Activated CD4-positive, alpha-beta T cell treated with anti-CD3 and anti-CD28 coated beads, Interleukin-10, Interleukin-2, amounts not matched to agents 100 ng/mL and 50 ng/mL, durations not matched to agents 16 hours and 8 hours (primary cell): ENCODE measurements at regions not wholly inside any gene's neighbourhood (a gene's known extent, or its start where the extent isn't known, plus 50 kb on each side); places are given as distances from the start of the nearest gene placed in this dataset.
"Not testable (repeated sequence)": the region's sequence is repeated elsewhere in the genome, so short reads cannot be mapped to it uniquely, and the experiment has no call there.

Experiments
- DNase-seq: peaks from one replicate; pipeline ENCODE4 v3.0.0-alpha.2; 2020

DNA sequence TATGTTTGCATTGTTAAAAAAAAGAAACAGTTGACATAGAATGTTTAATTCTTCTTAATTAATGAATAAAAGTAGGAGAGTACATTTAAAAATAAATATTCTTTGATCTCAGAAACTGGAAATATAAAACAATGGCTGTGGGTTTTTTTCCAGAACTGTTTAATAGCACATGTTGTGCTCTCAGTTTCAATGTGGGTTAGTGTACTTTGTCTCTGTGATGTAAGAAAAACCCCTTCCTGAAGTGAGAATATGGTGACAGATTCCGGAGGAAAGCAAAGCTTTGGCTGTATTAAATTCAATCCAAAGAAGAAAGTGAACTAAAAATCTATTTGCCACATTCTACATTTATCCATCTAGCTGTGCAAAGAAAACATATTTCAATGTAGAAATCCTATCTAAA lies 261.9 kb upstream of the ADGRL3 start:
- DNase-seq: no peak

- DNase-seq: no peak
Observed at GRCh38 chr4:60938621-60939020, 261.5 kb upstream of the ADGRL3 start.

DNA sequence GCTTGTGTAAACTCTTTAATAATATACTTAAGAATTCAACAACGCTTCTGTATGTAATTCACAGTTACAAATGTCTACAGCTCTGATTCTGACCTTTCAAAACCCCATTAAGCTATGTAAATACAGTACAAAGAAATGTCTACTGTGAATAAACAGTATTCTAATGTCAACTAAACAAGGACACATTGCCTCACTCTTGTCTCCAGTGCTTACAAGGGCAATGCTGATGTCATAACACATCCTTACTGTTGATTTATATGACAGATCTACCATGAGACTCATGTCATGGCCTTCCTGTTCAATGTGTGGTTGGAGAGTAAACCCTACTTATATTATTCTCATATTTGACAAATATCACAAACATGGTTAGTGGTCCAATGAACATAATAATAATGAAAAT lies 256.1 kb upstream of the ADGRL3 start:
- DNase-seq: no peak

- no peak for DNase-seq
Observed at GRCh38 chr4:60945641-60946040, 254.5 kb upstream of the ADGRL3 start.

GRCh38 chr4:60948008-60948407 lies 252.1 kb upstream of the ADGRL3 start:
- no peak for DNase-seq

GRCh38 chr4:60952921-60953320 lies 247.2 kb upstream of the ADGRL3 start:
- DNase-seq: no peak

- DNase-seq: no peak
Observed at GRCh38 chr4:60953826-60954225, 246.3 kb upstream of the ADGRL3 start.

- DNase-seq: no peak
Observed at GRCh38 chr4:60962286-60962685, 237.8 kb upstream of the ADGRL3 start.

GRCh38 chr4:60981534-60981933 lies 218.6 kb upstream of the ADGRL3 start:
- no peak for DNase-seq

DNA sequence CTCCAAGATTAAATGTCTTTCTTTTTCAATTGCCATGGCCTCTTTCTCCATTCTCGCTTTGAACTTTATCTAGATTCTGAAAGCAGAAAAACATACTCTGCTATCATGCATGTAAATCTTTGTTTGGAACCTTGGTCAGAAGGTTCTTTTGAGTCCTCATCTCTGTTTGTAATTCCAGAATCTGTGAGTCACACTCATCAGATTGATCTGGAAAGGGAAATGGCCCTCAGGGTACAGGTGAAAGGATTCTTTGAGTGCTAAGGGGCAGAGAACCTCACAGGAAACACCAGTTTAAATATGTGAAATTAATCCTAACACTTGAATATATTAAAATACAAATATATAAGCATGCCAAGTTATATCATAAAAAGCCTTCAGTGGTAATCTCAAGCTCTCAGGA lies 211.0 kb upstream of the ADGRL3 start:
- no peak for DNase-seq

DNA sequence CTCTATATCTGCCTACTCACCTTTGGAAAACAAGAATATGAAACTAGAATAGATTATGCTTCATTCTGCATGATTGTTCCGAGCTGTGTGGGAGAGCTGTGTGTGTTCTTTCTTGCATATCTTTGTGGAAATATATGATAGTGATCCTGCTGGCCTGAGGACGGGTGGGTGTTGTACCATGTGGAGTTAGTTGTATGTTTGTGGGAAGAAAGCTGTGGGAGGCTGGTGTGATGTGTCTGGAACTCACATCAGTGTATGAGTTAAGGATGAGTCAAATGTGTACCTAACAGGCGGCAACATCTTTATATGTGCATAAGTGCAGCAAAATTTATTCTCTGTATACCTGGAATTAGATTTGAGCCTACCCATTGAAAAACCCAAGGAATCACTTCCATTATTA lies 208.1 kb upstream of the ADGRL3 start:
- no peak for DNase-seq

DNA sequence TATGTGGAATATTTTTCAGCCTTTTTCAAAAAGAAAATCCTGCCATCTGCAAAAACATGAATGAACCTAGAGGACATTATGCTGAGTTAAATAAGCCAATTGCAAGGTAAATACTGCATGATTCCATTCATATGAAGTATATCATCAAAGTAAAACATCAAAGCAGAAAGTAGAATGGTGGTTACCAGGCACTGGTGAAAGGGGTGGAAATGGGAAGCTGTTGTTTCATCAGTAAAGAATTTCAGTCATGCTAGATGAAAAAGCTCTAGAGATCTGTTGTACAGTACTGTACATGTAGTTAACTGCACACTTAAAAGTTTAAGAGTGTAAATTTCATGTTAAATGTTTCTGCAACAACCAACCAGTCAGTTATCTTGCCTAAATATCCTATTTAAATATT lies 196.8 kb upstream of the ADGRL3 start:
- no peak for DNase-seq

GRCh38 chr4:61004651-61005170 lies 195.4 kb upstream of the ADGRL3 start:
- no peak for DNase-seq

DNA sequence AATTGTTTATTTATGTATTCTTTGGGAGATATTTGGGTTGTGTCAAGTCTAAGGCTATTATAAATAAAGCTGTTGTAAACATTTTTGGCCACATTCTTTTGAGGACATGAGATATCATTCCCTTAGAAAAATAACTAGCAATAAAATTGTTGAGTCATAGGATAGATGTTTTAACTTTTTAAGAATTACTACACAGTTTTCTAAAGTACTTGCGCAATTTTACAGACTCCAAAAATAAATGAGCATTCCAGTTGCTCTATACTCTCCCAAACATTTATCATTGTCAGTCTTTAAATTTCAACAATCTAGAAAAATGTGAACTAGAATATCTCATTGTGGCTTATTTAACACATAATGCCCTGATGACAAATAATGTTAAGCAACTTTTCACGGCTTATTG lies 189.1 kb upstream of the ADGRL3 start:
- no peak for DNase-seq

- DNase-seq: not testable (repeated sequence)
Observed at GRCh38 chr4:61011936-61012335, 188.2 kb upstream of the ADGRL3 start.

GRCh38 chr4:61024610-61025009 lies 175.5 kb upstream of the ADGRL3 start:
- no peak for DNase-seq

- DNase-seq: no peak
Observed at GRCh38 chr4:61027939-61028338, 172.2 kb upstream of the ADGRL3 start.

DNA sequence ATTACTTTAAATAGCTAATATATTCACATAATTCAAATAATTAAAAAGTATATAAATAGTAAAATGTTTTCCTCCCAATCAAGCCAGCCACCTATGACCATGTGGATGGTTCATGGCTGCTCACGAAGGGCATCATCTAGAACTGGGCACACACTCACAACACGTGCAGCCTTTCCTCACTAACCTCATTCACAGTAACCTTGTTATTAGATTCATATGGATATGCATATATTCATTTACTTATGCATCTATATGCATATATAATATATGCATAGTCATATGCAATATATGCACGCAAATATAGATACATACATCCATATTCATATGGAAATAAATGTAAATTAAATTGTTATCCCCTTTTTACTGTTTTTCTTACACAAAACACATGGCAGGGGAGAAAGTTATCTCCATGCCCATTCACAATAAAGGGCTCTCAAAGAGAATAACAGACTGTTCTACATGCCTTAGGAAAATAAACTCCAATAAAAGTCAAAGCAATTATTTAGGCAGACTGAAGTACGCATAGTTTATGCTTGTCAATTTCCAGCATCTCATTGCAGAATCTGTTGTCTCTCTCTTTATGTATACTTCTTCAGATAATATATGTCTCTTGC lies 163.9 kb upstream of the ADGRL3 start:
- DNase-seq: no peak

GRCh38 chr4:61041527-61041926 lies 158.6 kb upstream of the ADGRL3 start:
- no peak for DNase-seq

DNA sequence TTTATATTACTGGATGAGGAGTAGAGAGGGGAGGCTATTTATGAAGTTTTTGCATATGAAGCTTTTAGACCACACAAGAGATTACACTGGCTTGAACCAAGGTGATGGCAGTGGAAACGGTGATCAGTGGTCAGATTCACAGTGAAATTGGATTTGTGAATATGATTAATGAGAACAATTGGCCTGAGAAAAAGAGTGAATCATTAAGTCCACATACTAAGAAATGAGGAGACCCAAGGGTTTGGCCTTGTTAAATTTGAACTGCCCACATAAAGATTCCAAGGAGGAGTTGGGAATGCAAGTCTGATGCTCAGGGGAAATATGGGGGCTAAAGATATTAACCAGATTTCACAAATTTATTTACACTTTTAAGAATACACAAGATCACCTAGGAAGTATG lies 155.3 kb upstream of the ADGRL3 start:
- no peak for DNase-seq

DNA sequence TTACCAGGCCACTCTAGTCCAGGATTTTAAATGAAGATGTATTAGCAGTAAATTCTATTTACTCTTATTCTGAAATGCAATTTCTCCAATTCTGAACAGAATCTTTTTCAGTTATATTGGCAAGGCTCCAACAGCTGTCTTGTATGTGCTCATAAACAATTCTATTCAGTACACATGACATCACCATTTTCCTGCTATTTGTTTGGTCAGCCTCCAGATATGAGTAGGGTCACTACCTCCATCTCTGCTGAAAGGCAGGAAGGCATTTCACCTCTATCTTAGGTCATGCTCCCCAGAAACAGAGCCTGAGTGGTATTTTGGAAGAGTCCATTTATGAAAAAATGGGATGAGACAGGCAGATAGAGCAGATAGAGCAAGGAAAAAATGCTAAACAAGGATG lies 151.1 kb upstream of the ADGRL3 start:
- no peak for DNase-seq

DNA sequence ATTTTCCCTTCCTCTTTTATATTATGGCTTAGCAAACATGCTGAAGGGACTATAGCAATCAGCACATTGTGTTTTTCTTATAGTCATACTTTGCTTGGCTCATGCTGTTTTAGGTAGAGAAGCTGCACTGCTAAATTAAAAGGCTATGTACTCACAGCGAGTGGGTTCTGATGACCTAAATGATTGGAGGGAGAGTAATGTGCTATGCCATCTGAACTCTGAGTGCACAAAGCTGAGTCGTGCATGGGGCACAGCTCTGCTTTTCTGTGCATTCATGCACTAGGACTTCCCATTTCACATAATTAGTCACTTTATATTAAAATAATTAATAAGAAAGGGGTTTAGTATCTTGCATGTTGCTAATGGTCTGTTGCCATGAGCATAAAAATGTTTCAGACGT lies 132.7 kb upstream of the ADGRL3 start:
- DNase-seq: no peak

DNA sequence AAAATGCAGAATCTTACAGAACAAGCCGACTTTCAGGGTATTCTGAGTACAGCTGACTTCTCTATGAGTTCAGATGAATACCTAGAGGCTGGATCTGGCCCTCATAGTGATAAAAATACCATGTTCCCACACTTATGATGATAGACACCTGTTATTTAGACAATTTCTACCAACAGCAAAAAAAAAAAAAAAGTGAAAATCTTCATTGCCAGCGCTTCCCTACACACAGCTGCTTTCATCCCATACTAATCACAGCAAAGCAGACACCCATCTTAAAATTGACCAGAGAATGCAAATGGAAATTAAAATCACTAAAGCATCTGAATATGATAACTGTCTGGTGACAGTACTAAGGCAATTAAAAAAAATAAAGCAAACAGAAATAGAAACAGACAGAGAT lies 132.1 kb upstream of the ADGRL3 start:
- DNase-seq: no peak

GRCh38 chr4:61068745-61069144 lies 131.4 kb upstream of the ADGRL3 start:
- no peak for DNase-seq

DNA sequence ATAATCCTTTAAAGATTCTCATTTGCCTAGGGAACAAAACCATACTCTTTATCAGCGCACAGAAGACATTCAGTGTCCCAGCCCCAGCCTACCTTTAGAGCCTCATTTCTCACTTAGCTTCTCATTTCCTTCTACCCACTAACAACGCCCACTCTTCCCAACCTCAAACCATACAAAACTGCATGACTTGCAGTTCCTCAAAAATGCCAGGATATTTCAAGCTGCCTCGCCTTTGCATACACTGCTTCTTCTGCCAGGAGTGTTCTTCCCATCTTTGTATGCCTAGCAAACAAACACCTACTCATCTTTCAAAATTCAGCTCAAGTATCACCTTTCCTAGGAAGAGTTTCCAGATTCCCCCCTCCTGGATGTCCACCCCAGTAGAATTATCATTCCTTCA lies 129.9 kb upstream of the ADGRL3 start:
- no peak for DNase-seq

DNA sequence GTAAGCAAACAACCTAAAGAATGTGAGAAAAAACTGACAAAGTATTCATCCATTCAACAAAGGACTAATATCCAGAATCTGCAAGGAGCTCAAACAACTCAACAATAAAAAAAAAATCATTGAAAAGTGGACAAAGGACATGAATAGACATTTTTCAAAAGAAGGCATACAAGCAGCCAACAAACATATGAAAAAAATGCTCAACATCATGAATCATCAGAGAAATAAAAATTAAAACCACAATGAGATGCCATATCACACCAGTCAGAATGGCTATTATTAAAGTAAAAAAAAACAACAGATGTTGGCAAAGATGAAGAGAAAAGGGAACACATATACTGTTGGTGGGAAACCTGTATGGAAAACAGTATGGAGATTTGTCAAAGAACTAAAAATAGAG lies 120.7 kb upstream of the ADGRL3 start:
- DNase-seq: no peak
